ENCODE measurements at regions not wholly inside any gene's neighbourhood (a gene's known extent, or its start where the extent isn't known, plus 50 kb on each side); places are given as distances from the start of the nearest gene placed in this dataset.

DNA sequence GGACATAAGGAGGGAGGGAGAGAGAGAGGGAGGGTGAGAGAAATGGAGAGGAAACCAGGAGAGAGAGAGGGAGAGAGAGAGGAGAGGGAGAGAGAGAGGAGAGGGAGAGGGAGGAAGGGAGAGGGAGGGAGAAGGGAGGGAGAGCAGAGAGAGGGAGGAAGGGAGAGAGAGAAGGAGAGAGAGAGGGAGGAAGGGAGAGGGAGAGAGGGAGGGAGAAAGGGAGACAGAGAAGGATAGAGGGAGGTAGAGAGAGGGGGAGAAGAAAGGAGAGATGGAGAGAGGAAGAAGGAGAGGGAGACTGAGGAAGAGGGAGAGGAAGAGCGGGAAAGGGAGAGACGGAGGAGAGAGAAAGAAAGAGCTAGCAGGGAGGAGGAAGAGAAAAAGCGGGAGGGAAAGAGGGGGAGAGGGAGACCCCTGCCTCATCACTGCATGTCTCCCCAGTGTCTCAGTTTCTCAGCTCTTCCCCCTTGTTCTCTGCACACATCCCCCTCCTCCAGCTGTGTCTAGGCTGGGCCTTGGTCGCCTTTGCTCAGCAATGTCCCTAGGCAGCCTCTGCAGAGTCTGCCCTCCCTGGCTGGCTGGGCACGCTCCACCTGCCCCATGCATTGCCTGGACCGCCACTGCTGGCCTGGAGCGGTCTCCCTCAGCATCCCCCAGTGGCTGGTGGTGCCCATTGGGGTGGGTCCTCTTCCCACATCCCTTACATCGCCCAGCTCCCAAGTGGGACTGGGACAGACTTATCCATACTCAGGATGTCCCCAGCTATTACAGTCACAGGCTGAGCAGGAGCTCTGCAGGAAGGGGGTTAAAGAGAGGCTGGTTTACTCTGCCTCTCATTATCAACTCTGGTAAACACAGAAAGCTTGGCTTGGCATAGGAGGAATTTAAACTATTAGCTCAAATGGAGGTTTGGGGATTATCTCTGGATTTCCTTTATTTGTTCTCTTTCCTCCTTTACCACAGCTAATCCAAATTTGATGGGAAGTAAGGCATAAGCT, 85.7 kb upstream of the APCDD1 start:
- DNase-seq, result no peak

DNA sequence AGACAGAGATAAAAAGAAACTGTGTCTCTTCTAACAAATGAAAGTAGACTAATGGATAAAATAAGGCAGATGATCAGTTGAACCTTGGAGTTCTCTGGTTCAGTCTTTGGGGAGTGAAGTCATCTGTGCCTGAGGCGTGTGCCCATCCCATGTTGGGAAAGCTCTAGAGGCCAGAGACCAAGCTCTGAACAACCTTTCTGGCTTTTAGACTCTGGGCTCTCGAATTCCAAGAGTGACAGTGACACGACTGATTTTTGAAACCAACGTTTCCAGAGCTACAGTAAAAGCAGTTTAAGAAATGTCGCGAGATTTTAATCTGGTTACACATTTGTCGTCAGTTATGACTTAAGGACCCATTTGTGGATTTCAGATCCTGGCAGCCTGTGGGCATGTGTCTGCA, 83.7 kb upstream of the APCDD1 start:
- no peak for DNase-seq

DNA sequence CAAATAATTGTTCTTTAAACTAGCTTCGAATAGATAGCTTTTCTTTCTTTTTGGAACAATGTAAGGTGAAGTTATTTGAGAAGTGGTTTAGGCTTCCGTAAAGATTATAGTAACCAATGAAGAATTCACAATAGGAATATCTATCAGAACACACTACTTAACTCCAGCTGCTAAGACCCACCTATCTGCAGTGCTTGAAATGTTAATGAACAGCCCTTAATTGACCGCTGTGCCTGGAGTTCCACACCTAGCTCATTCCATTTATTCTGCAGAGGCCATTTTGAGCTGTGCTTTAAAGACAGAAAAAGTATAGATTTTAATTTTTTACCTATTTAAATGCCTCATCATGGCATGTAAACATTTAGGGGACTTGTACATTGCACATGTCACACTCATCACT, 83.3 kb upstream of the APCDD1 start:
- DNase-seq, result no peak

DNA sequence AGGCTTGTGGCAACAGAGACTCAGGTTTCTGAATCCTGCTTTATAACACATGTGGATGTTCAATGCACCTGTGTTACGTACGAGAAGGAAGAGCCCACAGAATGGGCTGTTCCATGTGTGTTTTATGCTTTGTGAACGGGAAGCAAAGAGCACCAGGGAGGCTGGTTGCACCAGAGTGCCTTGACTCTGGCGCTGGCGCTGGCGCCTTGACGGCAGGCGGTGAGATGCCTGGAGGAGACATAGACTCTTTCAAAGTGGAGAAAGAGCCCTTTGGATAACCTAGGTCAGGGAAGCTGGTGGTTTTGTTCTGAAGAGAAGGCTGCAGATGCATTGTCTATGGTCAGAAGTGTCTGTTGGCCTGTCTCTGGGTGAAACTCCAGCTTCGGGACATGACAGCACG, 80.2 kb upstream of the APCDD1 start:
- no peak for DNase-seq

DNA sequence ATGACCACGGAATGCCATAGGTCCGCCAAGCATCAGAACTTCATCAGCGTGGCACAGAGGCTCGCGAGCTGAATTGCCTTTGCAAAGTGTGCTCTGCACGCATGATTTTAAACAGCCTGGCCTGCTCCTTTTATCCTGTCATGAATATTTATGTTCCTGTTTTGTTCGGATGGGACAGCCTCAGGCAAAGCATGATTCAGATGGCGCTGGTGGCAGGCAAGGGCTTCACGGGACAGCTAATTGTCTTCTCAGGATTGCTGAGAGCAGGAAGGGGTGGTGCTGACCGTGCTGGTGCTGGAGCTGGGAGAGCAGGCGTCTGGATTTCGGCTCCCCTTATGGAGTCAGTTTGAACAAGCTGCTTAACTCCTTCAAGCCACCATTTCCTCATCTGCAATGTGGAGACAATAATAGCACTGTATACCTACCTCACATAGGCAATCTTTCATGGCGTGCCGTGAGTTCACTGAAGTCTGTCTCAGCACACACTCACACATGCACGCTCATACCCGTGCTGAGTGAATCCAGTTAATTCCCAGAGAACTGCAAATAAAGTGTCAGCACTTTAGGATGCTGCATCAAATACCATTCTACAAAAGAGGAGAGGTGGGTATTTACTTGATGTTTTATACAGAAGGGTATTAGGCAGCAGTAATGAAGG, 79.7 kb upstream of the APCDD1 start:
- no peak for DNase-seq

DNA sequence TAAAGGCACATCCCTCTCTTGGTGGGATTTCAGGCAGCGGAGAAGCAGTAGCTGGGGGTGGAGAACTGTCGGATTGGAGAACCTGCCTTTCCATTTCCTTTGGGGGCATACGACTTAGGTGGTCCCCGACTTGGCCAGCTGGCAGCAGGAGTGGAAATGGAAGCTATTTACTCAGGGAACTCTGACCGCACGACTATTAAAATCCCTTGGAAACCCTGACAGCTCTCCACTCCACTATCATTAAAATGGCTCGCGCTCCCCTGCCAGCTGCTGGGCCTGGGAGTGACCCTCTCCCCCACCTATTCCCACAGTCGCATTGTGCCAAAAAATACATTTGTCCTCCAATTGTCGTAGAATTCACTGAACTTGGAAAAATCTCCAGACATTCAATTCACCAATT, 77.7 kb upstream of the APCDD1 start:
- no peak for DNase-seq

DNA sequence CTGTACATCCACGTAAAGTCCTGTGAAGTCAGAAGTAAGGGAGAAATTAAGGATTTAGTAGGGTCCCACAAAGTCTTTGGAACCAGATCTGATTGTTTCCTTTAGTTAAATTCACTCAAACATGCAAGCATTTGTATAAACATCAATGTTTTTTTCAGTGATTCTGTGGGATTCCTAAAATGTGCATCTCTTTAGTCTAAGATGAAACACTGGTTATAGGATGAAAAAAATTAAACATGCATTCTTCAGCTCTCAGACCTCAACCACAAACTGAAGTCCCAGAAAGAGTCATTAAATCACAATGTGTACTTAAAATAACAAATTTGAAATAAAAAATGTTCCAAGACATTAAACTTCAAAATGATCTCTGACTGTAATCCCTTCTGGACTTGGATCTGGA, 76.5 kb upstream of the APCDD1 start:
- DNase-seq, result no peak

DNA sequence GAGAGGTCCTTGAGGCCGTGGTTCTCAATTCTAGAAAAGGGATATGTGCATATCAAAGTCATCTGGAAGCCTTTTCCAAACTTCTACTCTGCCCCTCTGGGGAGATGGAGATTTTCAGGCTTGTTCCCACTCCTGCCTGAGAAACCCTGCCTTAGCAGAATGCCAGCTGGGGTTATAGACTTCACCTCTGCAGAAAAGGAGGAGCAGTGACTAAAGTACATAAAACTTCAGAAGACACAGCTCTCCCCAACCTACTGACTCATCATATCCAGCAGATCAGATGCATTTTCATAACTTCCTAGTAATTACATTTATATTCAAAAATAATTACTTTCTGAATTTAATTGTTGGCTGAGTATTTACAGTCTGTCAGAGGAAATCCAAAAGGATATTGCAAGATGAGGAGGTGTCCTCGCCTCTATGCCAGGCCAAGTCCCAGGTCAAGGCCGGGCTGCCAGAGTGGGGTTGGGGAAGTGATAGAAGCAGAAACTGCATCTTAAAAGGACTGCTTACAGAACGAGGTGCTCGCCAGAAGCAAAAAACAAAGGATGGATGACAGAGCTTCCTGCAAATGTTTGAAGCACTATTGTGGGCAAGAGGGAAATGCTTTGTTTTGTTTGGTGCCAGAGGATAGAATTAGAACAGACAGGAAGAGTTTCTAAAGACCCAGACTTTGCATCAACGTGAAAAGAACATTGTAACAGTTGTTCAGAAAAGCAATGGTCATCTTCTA, 75.6 kb upstream of the APCDD1 start:
- no peak for DNase-seq

DNA sequence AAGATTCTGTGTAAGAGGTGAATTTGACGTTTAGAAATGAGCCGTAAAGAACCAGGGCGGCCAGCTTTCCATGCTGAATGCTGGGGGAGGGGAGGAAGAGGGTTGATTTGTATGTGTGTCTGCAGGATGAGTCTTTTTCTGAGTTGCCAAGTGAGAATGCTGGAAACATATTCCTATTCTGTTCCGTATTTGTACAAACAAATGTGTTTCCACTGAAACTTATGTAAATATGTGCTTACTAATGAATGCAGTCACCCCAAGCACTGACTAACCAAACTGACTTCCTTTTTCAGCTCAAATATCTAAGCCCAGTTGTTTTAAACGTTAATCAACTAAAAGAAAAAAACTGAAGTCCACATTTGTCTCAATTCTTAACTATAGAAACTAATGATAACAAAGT, 74.9 kb upstream of the APCDD1 start:
- DNase-seq, result no peak

DNA sequence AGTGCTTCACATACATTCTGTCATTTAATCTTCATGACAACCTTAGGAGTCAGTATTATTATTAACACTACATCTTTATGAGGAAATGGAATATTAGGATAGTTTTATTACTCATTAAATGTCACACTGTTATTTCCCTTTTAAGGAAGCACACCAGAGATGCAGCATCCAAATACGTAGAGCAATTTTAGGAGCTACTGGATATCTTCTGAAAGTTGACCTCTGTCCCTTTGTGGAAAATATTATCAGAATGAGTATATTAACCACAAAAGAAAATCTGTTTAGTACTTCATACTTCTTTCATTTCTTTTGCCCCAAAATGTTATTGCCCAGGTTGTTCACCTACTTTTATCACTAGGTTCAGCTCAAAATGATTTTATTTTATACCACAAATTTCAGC, 72.9 kb upstream of the APCDD1 start:
- no peak for DNase-seq

DNA sequence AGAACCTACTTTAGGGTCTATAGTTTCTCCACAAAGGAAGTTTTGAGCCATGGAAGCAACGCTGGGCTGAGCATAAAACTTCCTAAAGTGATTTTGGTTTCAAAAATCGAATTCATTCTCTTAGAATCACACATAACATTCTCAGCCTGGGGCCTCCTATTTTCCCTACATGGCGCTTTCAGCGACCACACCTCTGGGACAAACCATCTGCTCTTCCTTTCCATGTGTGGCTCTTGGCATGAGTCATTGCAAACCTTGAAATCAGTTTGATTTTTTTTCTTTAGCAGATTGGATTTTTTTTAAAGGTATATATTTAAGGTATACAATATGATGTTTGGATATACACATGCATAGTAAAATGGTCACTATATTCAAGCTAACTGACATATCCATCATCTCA, 72.5 kb upstream of the APCDD1 start:
- no peak for DNase-seq

DNA sequence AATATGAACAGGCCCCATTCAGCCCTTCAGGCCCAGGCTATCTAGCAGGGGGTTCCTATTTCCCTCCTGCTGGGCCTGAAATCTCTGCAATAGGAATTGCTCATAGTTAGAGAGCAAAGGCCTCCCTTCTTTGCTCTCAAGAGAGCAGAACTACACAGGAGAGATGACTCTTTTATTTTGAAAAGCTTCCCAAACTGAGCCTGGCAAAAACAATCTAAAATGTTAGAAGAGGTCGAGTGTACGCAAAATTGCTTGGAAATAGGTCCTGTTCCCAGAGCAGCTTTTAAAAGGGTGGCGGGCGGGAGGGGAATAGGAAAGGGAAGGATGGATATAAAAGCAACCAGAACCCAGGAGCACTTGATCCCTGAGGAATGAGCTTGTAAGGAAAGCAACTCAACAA, 68.4 kb upstream of the APCDD1 start:
- DNase-seq, result no peak

DNA sequence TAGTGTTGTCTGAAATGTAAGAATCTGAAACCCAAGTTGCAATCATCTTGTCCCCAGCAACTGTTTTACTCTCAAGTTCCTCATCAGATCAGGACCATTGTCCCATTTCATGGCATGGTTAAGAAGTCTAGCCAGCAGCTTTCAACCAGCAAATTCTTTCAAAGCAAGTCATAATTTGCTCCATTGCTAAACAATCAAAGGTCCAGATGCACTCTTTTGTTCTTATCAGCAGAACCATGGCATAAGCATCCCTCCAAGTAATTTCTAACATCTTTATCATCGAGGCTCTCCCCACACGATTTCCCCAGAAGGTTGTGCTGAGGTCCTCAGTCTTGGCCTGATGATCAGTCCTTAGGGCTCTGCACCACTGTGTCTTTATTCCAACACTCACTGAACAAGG, 67.5 kb upstream of the APCDD1 start:
- no peak for DNase-seq

DNA sequence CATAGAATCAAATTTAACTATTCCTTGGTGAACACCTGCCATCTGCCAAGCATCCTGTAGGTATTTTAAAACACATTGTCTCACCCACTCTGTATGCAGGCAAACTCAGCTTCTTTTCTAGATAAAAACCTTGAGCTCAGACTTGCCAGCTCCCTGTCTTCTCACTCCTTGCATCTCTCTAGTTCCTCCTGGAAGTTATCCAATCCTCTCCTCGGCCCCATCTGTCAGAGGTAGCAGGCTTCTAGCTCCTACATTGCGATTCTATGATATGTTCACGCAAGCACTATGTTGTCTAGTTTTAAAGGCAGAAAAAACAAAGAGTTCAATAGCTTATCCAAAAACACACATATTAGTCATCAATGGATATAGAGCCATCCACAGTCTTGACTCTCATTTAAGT, 67.0 kb upstream of the APCDD1 start:
- no peak for DNase-seq

DNA sequence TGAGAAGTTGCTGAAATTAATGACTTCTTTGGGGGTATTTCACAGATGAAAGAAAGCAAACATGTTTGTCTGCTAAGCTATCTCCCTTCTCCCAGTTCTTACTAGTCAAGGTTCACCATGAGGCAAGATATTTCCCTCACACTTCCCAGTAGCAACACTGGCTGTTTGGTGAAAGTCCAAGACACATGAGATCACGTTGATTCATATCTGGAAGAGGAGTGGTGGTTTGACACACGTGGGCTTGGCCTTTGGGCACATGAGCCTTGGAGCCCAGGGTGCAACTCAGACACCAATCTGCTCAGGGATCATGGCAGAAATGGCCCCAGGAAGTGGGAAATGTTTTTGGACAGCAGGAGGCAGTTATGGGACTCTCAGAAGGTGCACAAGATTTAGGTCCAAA, 66.1 kb upstream of the APCDD1 start:
- no peak for DNase-seq

DNA sequence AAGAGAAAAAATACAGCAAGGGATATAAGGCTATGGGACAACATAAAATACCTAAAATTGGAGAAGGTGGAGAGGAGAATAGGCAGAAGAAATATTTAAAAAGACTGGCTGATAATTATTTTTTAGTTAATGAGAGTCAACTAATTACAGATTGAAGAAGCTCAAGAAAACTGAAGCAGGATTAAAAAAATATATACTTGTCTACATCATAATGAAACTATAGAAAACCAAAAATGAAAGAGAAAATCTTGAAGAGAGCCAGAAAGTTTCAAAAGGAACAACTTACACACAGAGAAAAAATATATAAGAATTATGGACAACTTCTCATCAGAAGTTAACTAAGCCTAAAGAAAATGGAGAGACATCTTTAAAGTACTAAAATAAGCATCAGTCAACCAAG, 62.9 kb upstream of the APCDD1 start:
- no peak for DNase-seq

DNA sequence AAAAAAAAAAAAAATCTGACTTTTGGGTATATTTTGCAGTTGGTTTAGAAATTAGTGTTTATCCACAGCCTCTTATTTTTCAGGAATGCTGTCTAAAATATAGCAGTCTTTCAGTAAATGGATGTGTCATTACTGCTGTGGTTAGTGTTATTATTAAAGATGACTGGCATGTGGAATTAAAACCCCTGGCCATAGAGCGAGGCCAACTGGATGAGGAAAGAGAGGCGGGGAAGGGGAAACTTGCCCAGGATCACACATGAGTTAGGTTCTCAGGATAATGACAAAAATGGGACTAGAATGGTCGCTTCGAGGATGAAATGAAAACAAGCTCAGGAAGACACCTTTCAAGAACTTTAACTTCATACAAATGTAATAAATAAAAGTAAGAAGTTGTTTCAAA, 57.4 kb upstream of the APCDD1 start:
- no peak for DNase-seq

DNA sequence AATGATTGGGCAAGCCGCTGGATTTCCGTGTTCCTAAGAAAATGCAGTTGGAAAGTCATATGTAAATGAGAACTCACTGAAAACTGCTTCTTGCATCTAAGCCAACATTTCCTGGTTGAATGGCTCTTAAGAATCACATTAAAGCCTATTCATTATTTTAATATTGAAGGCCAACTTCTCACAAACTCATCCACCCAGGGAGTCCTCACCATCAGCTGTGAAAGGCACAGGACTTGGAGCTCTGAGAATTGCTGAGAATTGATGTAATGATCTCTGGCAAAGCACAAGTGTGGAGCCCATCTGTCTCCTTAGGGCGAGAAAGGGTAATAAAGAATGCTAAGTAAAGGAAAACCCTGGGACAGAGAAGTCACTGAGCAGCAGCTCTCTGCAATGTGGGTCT, 55.9 kb upstream of the APCDD1 start:
- no peak for DNase-seq

DNA sequence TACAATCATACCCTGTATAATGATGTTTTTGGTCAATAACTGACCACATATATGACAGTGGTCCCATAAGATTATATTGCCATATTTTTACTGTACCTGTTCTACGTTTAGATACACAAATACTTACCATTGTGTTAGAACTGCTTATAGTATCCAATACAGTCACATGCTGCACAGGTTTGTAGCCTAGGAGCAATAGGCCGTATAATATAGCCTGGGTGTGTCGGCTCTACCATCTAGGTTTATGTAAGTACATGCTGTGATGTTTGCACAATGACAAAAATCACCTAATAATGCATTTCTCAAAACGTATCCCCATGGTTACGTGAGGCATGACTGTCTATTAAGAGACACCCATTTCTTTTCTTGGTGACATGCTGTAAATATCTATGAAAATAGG, 55.0 kb upstream of the APCDD1 start:
- DNase-seq, result no peak

DNA sequence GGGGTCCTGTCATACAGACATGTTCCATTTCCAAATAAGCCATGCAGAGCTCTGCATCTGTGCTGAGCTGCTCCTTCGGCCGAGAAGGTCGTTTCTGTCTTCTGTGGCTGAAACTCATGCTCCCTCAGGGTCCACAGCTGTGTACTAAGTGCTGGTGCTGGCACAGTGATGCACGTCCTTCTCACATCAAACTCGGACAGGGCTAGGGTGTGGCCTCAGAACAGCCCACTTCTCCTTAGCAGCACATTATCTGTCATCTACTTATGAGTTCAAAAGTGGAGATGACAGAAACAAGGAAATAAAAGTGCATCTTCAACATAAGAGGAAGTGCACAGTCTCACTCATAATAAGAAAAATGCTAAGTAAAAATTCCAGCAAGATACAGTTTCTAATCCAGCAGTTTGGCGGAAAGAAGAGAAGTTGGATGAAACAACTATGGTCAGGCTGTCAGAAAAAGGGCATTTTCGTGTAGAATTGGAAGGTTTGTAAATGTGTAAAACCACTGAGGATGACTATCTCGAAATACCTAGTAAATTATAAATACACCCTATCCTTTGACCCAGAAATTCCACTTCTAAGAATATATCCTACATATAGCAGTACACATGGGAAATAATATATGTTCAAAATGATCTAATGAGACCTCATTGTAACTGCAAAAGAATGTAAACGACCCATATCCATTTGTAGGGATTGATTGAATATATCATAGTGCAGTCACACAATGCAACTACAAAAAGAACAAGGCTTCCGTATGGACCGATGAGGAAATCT, 53.7 kb upstream of the APCDD1 start:
- DNase-seq, result no peak

DNA sequence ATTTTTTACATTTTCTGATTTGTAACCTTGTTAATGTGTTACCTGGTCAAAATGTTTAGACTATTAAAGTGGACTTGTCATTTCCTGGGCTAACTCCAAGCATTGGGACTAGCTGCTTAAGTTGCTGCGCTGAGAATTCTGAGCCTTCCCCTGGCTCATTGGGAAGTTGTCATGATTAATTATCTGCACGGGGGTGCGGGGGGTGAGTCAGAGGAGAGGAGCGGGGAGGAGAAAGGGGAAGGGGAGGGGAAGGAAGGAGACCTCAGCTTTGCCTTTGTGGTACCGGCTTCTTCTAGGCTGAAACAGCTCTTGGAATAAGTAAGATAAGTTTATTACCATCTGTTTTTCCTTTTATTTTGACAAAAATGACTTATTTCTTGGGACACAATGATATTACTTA, 52.9 kb upstream of the APCDD1 start:
- DNase-seq, result no peak

DNA sequence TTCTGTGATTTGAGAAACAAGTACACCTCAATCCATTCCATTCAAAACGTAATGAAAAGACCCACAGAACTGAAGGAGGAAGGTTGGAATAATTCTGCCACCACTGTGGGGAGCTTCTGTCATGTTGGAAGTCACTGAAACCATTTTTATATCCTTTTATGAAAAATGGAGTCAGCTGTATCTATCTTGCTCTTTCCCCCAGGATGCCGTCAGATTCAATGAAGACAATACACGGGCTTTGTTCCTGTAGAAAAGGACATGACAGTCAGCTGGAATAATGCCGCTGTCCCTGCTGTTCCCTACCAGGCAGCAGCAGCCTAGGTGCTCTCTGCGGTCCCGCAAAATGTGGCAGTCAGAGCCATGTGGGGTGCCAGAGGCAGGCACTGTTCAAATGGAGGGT, 52.5 kb upstream of the APCDD1 start:
- no peak for DNase-seq

Measured in DMS153 (cell line).